ENCODE measurements at regions not wholly inside any gene's neighbourhood (a gene's known extent, or its start where the extent isn't known, plus 50 kb on each side); places are given as distances from the start of the nearest gene placed in this dataset.
"Not testable (repeated sequence)": the region's sequence is repeated elsewhere in the genome, so short reads cannot be mapped to it uniquely, and the experiment has no call there.

DNA sequence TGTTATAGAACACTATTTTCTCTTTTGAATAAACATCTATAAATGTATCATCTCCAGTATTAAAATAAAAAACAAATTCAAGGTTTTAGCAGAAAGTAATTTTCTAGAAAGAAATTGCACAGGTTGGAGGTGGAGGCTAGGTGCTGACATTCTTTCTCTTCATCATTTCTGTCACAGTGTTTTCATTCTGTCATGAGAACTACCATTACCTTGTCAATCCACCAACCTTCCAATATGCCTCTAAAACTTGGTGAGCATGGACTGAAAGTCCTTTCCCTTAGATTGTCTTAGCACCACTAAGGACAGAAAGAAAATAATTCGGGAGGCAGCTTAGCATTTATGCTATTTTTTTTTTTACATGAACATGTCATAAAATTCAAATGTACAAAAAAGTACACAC lies 596.2 kb upstream of the DPPA4 start:
- intact Hi-C loops (cut with DNase I, micrococcal nuclease) = no loop called here
- no peak for DNase-seq
- no peak for ATAC-seq

DNA sequence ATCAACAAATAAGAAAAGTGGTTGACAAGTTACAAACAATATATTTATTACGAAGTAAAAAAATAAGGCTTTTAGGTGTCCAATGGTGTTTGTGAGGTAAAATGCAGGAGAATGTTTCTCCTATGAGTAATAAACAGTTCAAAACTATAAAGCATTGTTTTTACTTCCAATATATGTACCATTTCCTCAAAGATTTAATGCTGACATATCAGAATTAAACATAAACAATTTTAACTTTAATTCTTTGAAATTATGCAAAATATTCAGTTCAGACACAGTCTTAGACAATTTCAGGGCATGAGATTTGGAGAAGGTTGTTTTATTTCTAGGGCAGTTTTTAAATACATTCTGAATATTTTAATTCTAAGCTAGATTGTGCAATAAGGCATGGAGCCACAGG lies 602.5 kb upstream of the DPPA4 start:
- ATAC-seq (no peak), DNase-seq (no peak)
- intact Hi-C loops (cut with DNase I, micrococcal nuclease) = no loop called here

GRCh38 chr3:109943181-109943580 lies 605.8 kb upstream of the DPPA4 start:
- intact Hi-C loops (cut with DNase I, micrococcal nuclease) = no loop called here
- DNase-seq (no peak), ATAC-seq (no peak)

DNA sequence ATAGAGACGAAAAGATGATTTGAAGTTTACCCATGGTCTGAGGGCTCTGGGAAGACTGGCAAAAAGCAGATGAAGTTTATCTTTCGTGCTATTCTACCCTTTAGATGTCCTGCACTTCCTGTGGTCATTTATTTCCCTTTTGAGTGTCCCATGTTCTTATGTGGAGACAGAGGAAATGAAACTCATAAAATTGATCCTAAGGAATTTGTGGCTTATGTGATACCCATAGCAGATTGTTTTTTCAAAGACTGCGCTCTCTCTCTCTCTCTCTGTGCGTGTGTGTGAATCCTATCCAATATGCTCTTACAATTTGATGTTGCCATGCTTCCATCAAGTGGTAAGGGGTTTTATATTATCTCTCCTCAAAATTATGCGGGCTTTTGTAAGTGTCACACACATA lies 607.5 kb upstream of the DPPA4 start:
- DNase-seq (no peak), ATAC-seq (no peak)
- intact Hi-C loops (cut with DNase I, micrococcal nuclease) = no loop called here

GRCh38 chr3:109952924-109953323 lies 615.6 kb upstream of the DPPA4 start:
- intact Hi-C loops (cut with DNase I, micrococcal nuclease) = no loop called here
- ATAC-seq (no peak), DNase-seq (no peak)

- intact Hi-C loops (cut with DNase I, micrococcal nuclease) = no loop called here
- ATAC-seq (no peak), DNase-seq (no peak)
These were observed 626.5 kb upstream of the DPPA4 start for GRCh38 chr3:109963831-109964230.

GRCh38 chr3:109973733-109974132 lies 636.4 kb upstream of the DPPA4 start:
- intact Hi-C loops (cut with DNase I, micrococcal nuclease) = no loop called here
- ATAC-seq (no peak), DNase-seq (no peak)

- intact Hi-C loops (cut with DNase I, micrococcal nuclease) = no loop called here
- ATAC-seq (no peak), DNase-seq (no peak)
These were observed 640.6 kb upstream of the DPPA4 start for GRCh38 chr3:109977897-109978296.

DNA sequence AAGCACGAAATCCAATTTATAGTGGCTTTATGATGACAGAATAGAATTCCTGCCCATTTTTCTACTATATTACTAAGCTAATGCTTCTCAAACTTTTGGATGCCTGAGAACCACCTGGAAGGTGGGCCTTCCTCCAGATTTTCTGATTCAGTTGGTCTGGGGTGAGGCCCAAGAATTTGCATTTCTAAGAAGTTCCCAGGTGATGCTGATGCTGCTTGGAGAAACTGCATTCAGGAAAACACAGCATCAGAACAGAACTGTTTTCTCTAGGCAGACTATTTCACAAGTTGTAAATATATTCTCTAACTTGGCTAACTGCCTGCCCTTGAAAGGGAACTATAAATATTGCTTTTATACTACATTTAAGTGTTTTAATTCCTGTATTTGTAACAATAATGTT lies 644.9 kb upstream of the DPPA4 start:
- intact Hi-C loops (cut with DNase I, micrococcal nuclease) = no loop called here
- ATAC-seq = no peak
- no peak for DNase-seq

DNA sequence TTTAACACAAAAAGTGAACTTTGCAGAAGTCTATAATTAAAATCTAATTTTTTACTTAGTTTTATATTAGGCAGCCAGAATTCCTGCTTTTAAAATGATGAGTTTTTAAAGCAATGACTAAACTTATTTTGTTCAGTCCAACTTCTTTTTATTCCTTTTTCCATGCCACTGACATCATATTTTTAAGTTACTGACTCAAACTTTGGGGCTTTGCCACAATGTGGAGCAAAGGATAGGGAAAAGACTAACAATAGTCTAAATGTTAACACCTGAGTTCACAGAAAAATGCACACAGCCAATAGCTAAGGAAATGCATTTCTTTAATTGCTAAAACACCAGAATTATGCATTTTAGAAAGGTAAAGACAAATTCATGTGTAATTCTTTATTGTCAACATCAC lies 647.6 kb upstream of the DPPA4 start:
- intact Hi-C loops (cut with DNase I, micrococcal nuclease) = no loop called here
- no peak for ATAC-seq
- DNase-seq = no peak

GRCh38 chr3:109985943-109986555 lies 648.7 kb upstream of the DPPA4 start:
- intact Hi-C loops (cut with DNase I, micrococcal nuclease) = no loop called here
- no peak for DNase-seq
- no peak for ATAC-seq

- intact Hi-C loops (cut with DNase I, micrococcal nuclease) = no loop called here
- DNase-seq = no peak
- no peak for ATAC-seq
These were observed 657.5 kb upstream of the DPPA4 start for GRCh38 chr3:109994853-109995252.

- ATAC-seq (no peak), DNase-seq (no peak)
- intact Hi-C loops (cut with DNase I, micrococcal nuclease) = no loop called here
These were observed 658.0 kb upstream of the DPPA4 start for GRCh38 chr3:109995377-109995776.

DNA sequence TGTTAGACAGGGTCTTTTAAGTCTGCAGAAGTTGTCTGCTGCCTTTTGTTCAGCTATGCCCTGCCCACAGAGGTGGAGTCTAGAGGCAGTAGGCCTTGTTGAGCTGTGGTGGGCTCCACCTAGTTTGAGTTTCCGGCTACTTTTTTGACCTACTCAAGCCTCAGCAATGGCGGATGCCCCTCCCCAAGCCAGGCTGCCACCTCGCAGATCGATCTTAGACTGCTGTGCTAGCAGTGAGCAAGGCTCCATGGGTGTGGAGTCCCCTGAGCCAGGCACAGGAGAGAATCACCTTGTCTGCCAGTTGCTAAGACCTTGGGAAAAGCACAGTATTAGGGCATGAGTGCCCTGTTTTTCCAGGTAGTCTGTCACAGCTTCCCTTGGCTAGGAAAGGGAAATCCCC lies 664.6 kb upstream of the DPPA4 start:
- DNase-seq; intact Hi-C loops (cut with DNase I, micrococcal nuclease); ATAC-seq: not testable (repeated sequence)

DNA sequence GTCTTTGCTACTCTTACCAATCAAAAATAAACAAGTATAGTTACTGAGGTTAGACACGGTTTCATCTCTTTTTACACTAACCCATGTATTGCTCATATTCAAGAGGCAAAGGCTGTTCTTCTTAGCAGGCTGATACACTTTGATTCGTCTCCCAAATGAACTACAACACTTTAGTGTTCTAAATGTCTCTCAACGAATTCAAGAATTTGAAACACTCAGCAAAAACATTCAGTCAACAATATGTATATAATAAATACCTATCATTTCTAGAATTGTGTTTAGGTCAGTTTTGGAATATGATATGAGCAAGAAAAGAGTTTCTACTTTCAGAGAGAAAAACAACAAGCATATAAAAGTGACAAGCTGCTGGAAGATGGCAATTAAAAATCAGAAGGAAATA lies 669.6 kb upstream of the DPPA4 start:
- intact Hi-C loops (cut with DNase I, micrococcal nuclease) = no loop called here
- no peak for DNase-seq
- ATAC-seq = no peak

DNA sequence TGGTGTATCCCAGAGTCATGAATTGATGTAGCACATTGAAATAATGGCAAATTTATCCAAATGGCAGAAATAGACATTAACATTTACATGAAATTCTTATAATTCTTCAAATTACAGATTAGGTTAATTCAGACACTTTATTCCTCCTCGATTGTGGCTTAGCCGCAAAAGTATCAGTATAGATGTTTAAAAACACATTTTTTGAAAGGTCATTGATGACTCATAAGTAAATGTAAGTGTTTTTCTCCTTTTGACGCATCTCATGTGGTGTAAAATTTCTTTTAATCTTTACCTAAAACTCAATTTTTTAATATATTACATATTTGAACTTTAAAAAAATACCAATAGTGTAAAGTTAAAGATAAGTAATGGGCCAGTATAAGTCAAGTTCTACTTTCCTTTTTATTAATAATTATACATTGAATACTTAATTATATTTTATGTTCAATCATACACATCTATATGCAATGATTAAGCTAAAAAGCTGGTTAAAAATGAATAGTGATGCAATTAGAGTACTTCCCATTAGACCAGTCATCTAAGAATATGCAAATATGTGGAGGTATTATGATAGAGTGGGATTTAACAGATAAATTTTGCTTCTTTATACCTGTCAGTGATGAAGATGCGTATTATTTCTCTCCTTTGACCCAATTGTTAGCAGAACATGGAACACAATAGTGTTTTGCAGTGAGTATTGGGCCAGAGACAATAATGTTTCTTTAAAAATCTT lies 678.1 kb upstream of the DPPA4 start:
- ATAC-seq (no peak), DNase-seq (no peak)
- intact Hi-C loops (cut with DNase I, micrococcal nuclease) = no loop called here

DNA sequence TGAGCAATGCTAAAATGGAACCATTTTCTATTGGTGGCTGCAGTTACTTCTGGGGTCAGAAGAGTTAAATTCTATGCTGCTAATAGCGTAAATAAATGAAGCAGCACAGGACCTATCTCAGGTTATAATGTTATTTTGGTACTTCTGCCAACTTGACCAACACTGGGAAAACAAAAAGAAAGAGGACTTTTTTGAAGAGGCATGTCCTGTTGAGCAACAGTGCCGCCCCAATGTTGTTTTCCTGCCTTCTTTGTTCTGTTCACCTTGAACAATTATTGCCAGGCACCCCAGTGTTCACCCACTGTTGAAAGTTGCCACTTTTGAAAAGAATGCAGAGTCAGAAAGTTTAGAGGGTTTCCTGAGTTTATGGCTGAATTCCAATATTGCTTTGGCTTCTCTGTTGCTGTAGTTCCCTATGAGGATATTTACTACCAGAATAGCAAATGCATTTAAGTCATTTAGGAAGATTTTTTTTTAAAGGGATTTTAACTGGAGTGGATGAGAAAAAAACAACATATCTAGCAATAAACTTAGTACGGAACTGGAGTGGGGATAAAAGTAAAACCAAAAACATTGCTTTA lies 679.0 kb upstream of the DPPA4 start:
- ATAC-seq (no peak), DNase-seq (no peak)
- intact Hi-C loops (cut with DNase I, micrococcal nuclease) = no loop called here

- DNase-seq (no peak), ATAC-seq (no peak)
- intact Hi-C loops (cut with DNase I, micrococcal nuclease) = no loop called here
These were observed 680.0 kb upstream of the DPPA4 start for GRCh38 chr3:110017304-110017703.

GRCh38 chr3:110021659-110022058 lies 684.3 kb upstream of the DPPA4 start:
- intact Hi-C loops (cut with DNase I, micrococcal nuclease) = no loop called here
- no peak for ATAC-seq
- DNase-seq = no peak

- ATAC-seq; DNase-seq; intact Hi-C loops (cut with DNase I, micrococcal nuclease): not testable (repeated sequence)
These were observed 685.7 kb upstream of the DPPA4 start for GRCh38 chr3:110023022-110023421.

GRCh38 chr3:110026421-110026820 lies 689.1 kb upstream of the DPPA4 start:
- intact Hi-C loops (cut with DNase I, micrococcal nuclease) = no loop called here
- ATAC-seq (no peak), DNase-seq (no peak)
